ENCODE measurements at regions not wholly inside any gene's neighbourhood (a gene's known extent, or its start where the extent isn't known, plus 50 kb on each side); places are given as distances from the start of the nearest gene placed in this dataset.

- TF ChIP-seq POLR2A (IDR thresholded peaks at IDR 0.05), result no peak
- TF ChIP-seq CTCF (IDR thresholded peaks at IDR 0.05), result no peak
- WGBS, 2 donors, result 41 to 48% methylated on average over 5 of the region's 5 CpGs
- H3K4me3 ChIP-seq (ENCODE audit: low read depth, poor library complexity, severe bottlenecking), result no peak overlapping the region
- intact Hi-C loops (cut with DNase I; ENCODE audit: low total_unique reads), result no loop called here
- peak in 1 of 2 donors; percentile 17 for DNase-seq (ENCODE audit: low spot score in 2 of 2)
Observed at GRCh38 chr14:82449926-82450468, 916.3 kb upstream of the SEL1L start.

- TF ChIP-seq POLR2A (IDR thresholded peaks at IDR 0.05) (no peak), CTCF (IDR thresholded peaks at IDR 0.05) (no peak)
- no peak for DNase-seq (ENCODE audit: low spot score in 2 of 2)
- intact Hi-C loops (cut with DNase I; ENCODE audit: low total_unique reads), result no loop called here
- H3K4me3 ChIP-seq (ENCODE audit: low read depth, poor library complexity, severe bottlenecking), result no peak overlapping the region
Observed at GRCh38 chr14:82451675-82452074, 918.0 kb upstream of the SEL1L start.

GRCh38 chr14:82482345-82482744, 948.7 kb upstream of the SEL1L start:
- 78 to 83% methylated on average over 6 of the region's 6 CpGs for WGBS, 2 donors
- intact Hi-C loops (cut with DNase I; ENCODE audit: low total_unique reads), result no loop called here

GRCh38 chr14:82488473-82488872, 954.8 kb upstream of the SEL1L start:
- TF ChIP-seq POLR2A (IDR thresholded peaks at IDR 0.05) (no peak), CTCF (IDR thresholded peaks at IDR 0.05) (no peak)
- no peak for DNase-seq (ENCODE audit: low spot score in 2 of 2)
- no peak overlapping the region for H3K4me3 ChIP-seq (ENCODE audit: low read depth, poor library complexity, severe bottlenecking)
- WGBS, 2 donors, result 79 to 80% methylated on average over 2 of the region's 2 CpGs
- intact Hi-C loops (cut with DNase I; ENCODE audit: low total_unique reads), result no loop called here

More at GRCh38 chr14:82482345-82482744, 948.7 kb upstream of the SEL1L start:
- no peak for DNase-seq (ENCODE audit: low spot score in 2 of 2)
- no peak overlapping the region for H3K4me3 ChIP-seq (ENCODE audit: low read depth, poor library complexity, severe bottlenecking)
- no peak for TF ChIP-seq CTCF (IDR thresholded peaks at IDR 0.05)
- no peak for TF ChIP-seq POLR2A (IDR thresholded peaks at IDR 0.05)

GRCh38 chr14:82490397-82490796, 956.7 kb upstream of the SEL1L start:
- WGBS, 2 donors, result 82 to 89% methylated on average over 1 of the region's 1 CpG
- intact Hi-C loops (cut with DNase I; ENCODE audit: low total_unique reads), result no loop called here
- TF ChIP-seq CTCF (IDR thresholded peaks at IDR 0.05), result no peak
- TF ChIP-seq POLR2A (IDR thresholded peaks at IDR 0.05), result no peak
- DNase-seq (ENCODE audit: low spot score in 2 of 2), result no peak
- H3K4me3 ChIP-seq (ENCODE audit: low read depth, poor library complexity, severe bottlenecking), result no peak overlapping the region

GRCh38 chr14:82492157-82492556, 958.5 kb upstream of the SEL1L start:
- H3K4me3 ChIP-seq (ENCODE audit: low read depth, poor library complexity, severe bottlenecking), result no peak overlapping the region
- DNase-seq (ENCODE audit: low spot score in 2 of 2), result no peak
- intact Hi-C loops (cut with DNase I; ENCODE audit: low total_unique reads), result no loop called here
- WGBS, 2 donors, result 51 to 66% methylated on average over 1 of the region's 1 CpG
- no peak for TF ChIP-seq POLR2A (IDR thresholded peaks at IDR 0.05)
